Upper lobe of right lung (tissue), 1 donor: ENCODE measurements at regions not wholly inside any gene's neighbourhood (a gene's known extent, or its start where the extent isn't known, plus 50 kb on each side); places are given as distances from the start of the nearest gene placed in this dataset.

Source experiments
- ATAC-seq: fragments of 200-7000 bp; cut with Tn5 transposase; one replicate; pipeline ENCODE4 v1.9.1; 2020; ENCODE audit warnings: mild to moderate bottlenecking, moderate library complexity
- DNase-seq: peaks from one replicate; pipeline ENCODE4 v3.0.0-alpha.2; 2020
- H3K27ac ChIP-seq: fragments of 200-600 bp; one replicate; pipeline ENCODE4 v1.8.0; 2022
- H3K27me3 ChIP-seq: fragments of 200-600 bp; one replicate; pipeline ENCODE4 v1.8.0; 2022; ENCODE audit warnings: mild to moderate bottlenecking
- H3K36me3 ChIP-seq: fragments of 200-600 bp; one replicate; pipeline ENCODE4 v1.8.0; 2022
- H3K4me1 ChIP-seq: fragments of 200-600 bp; one replicate; pipeline ENCODE4 v1.8.0; 2022
- H3K4me3 ChIP-seq: fragments of 200-600 bp; one replicate; pipeline ENCODE4 v1.8.0; 2022; ENCODE audit warnings: mild to moderate bottlenecking
- H3K9me3 ChIP-seq: fragments of 200-600 bp; one replicate; pipeline ENCODE4 v1.8.0; 2022
- intact Hi-C: fragments of 100-400 bp; cut with DNase I; formaldehyde crosslinking; loops from one replicate; pipeline ENCODE4 v1.11.0; 2022
- TF ChIP-seq, protein P1 (sequence below): fragments of 200-600 bp; IDR thresholded peaks from one replicate; pipeline ENCODE4 v1.8.0; 2022; ENCODE audit warnings: antibody characterized with exemption
- donor health status: DM: no; HTN: yes; CAD: no; lungs with severe emphysema.

- no peak overlapping the region for H3K4me3 ChIP-seq
- no peak for DNase-seq
- no peaks in the 10 kb centered on the region for H3K36me3 ChIP-seq
- no peak overlapping the region for H3K27ac ChIP-seq
- H3K27me3 ChIP-seq = no peaks in the 10 kb centered on the region
- no peaks in the 10 kb centered on the region for H3K4me1 ChIP-seq
- TF ChIP-seq, protein P1, sequence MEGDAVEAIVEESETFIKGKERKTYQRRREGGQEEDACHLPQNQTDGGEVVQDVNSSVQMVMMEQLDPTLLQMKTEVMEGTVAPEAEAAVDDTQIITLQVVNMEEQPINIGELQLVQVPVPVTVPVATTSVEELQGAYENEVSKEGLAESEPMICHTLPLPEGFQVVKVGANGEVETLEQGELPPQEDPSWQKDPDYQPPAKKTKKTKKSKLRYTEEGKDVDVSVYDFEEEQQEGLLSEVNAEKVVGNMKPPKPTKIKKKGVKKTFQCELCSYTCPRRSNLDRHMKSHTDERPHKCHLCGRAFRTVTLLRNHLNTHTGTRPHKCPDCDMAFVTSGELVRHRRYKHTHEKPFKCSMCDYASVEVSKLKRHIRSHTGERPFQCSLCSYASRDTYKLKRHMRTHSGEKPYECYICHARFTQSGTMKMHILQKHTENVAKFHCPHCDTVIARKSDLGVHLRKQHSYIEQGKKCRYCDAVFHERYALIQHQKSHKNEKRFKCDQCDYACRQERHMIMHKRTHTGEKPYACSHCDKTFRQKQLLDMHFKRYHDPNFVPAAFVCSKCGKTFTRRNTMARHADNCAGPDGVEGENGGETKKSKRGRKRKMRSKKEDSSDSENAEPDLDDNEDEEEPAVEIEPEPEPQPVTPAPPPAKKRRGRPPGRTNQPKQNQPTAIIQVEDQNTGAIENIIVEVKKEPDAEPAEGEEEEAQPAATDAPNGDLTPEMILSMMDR = no peak
- no peak for ATAC-seq
- intact Hi-C loops = no loop called here
- no peaks in the 10 kb centered on the region for H3K9me3 ChIP-seq
Measured at GRCh38 chr19:31402529-31403316, 53.5 kb upstream of the TSHZ3 start.

DNA sequence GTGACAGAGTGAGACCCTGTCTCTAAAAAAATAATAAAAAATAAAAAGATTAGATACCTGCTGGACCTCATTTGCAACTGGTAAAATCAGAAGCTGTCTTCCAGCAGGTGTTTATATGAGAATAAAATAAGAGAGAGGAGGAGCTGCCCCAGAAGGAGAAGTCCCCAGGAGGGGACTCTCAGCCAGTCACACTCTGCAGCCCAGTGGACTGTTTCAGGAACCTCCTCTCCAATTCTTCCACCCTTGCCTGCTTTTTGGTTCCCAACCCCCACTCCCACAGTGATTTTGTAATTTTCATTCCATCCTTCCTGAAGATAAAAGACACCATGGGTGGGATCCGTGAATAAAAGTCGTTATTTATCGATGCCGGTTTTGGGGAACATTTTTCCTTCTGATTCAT lies 56.9 kb upstream of the TSHZ3 start:
- no peak overlapping the region for H3K27ac ChIP-seq
- no peaks in the 10 kb centered on the region for H3K36me3 ChIP-seq
- intact Hi-C loops = no loop called here
- H3K4me3 ChIP-seq = no peak overlapping the region
- H3K27me3 ChIP-seq = no peaks in the 10 kb centered on the region
- H3K4me1 ChIP-seq = no peaks in the 10 kb centered on the region
- DNase-seq (no peak), ATAC-seq (no peak)
- H3K9me3 ChIP-seq = no peaks in the 10 kb centered on the region
- TF ChIP-seq, protein P1 = no peak

DNA sequence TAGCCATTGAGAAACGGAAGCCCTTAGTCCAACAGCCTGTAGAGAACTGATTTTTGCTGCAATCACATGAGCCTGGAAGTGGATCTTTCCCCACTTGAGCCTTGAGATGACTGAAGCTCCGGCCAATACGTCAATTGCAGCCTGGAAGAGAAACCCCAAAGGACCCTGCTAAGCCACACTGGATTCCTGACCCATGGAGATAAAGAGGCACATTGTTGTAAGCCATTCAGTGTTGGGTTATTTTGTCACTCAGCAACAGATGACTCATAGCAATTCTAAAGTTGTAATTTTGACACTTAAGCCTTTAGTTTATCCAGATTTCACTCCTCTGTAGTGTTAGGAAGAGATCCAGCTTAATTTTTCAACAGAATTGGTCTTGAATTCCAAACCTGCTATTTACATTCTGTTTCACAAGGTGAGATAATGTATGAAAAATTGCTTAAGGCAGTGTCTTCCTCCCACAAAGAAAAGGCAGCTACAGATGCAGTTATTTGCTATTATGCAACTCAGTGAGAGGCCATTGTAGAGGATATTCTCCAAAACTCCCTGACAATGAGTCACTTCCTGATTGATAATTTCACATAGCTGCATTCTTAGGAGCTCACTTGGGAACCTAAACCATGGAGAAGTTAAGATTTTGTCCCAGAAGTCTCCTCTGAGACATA lies 59.4 kb upstream of the TSHZ3 start:
- intact Hi-C loops = no loop called here
- ATAC-seq = no peak
- H3K9me3 ChIP-seq = no peaks in the 10 kb centered on the region
- H3K36me3 ChIP-seq = no peaks in the 10 kb centered on the region
- no peak overlapping the region for H3K27ac ChIP-seq
- H3K27me3 ChIP-seq = no peaks in the 10 kb centered on the region
- H3K4me1 ChIP-seq = no peaks in the 10 kb centered on the region
- TF ChIP-seq, protein P1 = no peak
- no peak for DNase-seq
- H3K4me3 ChIP-seq = no peak overlapping the region

DNA sequence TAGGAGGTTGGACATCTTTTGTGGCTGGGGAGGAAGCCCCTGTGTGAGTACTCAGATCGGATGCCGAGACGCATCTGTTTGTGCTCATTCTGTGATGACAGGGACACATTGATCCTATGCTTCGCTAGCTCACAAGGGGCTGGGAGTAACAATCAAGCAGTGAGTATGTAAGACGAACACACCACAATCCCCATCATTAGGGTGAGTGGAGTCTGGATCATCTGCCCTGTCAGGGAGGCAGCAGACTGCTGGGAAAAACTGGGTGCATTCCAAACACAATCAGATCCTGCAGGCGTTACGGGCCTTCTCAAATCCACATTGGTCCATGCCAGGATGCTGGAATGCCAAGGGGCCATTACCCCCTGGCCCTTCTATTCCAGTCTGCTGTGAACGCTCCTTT lies 64.1 kb upstream of the TSHZ3 start:
- Histone ChIP-seq H3K27ac (no peak overlapping the region), H3K4me1 (no peaks in the 10 kb centered on the region), H3K9me3 (no peaks in the 10 kb centered on the region), H3K36me3 (no peaks in the 10 kb centered on the region), H3K4me3 (no peak overlapping the region), H3K27me3 (no peaks in the 10 kb centered on the region)
- TF ChIP-seq, protein P1 = no peak
- intact Hi-C loops = no loop called here
- no peak for ATAC-seq
- DNase-seq = no peak

DNA sequence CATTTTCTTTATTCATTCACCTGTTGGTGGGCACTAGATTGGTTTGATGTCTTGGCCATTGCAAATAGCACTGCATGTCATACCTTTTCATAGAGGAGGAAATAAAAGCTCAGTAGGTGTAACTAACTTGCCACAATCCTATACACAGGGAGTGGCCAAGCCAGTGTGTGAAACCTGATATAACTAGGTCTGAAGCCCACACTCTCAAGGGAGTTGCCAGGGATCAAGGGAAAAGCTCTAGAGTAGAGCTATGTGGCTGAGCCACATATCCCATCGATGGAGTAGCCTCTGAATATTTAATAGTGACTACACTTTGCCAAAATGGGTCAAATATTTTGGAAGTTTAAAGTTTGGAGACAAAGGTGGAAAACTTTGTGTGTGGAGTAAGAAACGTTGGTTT lies 66.1 kb upstream of the TSHZ3 start:
- H3K4me1 ChIP-seq = no peaks in the 10 kb centered on the region
- no peak overlapping the region for H3K4me3 ChIP-seq
- no peaks in the 10 kb centered on the region for H3K9me3 ChIP-seq
- DNase-seq = no peak
- intact Hi-C loops = no loop called here
- TF ChIP-seq, protein P1 = no peak
- no peaks in the 10 kb centered on the region for H3K27me3 ChIP-seq
- no peak for ATAC-seq
- H3K27ac ChIP-seq = no peak overlapping the region
- H3K36me3 ChIP-seq = no peaks in the 10 kb centered on the region
